ENCODE measurements at regions not wholly inside any gene's neighbourhood (a gene's known extent, or its start where the extent isn't known, plus 50 kb on each side); places are given as distances from the start of the nearest gene placed in this dataset.
"Not testable (repeated sequence)": the region's sequence is repeated elsewhere in the genome, so short reads cannot be mapped to it uniquely, and the experiment has no call there.

DNA sequence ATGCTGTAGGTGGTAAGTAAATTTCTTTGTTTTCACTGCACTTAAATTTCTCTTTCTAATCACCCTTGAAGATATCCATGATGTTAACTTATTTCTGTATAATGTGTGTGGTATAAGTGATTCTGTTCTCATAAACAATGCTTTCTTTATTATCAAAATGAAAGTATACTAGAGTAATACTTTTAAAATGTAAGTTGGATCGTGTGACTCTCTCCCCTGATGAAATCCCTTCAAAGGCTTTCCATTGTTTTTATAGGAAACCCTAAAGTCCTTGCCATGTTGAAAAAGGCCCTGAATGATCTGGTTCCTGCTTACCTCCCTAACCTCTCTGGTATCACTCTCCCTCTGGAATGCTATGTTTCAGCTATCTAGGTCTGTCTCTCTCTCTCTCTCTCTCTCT, 191.1 kb upstream of the LHX8 start:
- DNase-seq = no peak
- H3K4me1 Mint-ChIP-seq (ENCODE audit: low read depth, unreplicated experiment) = peaks cover 13% of the 10 kb centered on the region
- H3K4me3 Mint-ChIP-seq (ENCODE audit: low read depth, unreplicated experiment) = no peak overlapping the region
- CTCF ChIA-PET = interaction anchor here (0.6 kb wide), 1 partner anchor 95 kb away, joined by 4 read pairs; no protein-coding TSS in a partner anchor
- H3K36me3 Mint-ChIP-seq (ENCODE audit: insufficient read depth, unreplicated experiment) = no peaks in the 10 kb centered on the region
- H3K9me3 Mint-ChIP-seq (ENCODE audit: low read depth, unreplicated experiment) = peaks cover 3% of the 10 kb centered on the region
- intact Hi-C loops (cut with micrococcal nuclease; ENCODE audit: unreplicated experiment) = no loop called here
- TF ChIP-seq, protein P1, sequence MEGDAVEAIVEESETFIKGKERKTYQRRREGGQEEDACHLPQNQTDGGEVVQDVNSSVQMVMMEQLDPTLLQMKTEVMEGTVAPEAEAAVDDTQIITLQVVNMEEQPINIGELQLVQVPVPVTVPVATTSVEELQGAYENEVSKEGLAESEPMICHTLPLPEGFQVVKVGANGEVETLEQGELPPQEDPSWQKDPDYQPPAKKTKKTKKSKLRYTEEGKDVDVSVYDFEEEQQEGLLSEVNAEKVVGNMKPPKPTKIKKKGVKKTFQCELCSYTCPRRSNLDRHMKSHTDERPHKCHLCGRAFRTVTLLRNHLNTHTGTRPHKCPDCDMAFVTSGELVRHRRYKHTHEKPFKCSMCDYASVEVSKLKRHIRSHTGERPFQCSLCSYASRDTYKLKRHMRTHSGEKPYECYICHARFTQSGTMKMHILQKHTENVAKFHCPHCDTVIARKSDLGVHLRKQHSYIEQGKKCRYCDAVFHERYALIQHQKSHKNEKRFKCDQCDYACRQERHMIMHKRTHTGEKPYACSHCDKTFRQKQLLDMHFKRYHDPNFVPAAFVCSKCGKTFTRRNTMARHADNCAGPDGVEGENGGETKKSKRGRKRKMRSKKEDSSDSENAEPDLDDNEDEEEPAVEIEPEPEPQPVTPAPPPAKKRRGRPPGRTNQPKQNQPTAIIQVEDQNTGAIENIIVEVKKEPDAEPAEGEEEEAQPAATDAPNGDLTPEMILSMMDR (IDR thresholded peaks at IDR 0.05; ENCODE audit: unreplicated experiment) = no peak
- no peaks in the 10 kb centered on the region for H3K27me3 Mint-ChIP-seq (ENCODE audit: unreplicated experiment)
- BruUV-seq (replicated peaks) = no TSS peak
- H3K27ac Mint-ChIP-seq (ENCODE audit: unreplicated experiment) = no peak overlapping the region

GRCh38 chr1:74946388-74946787, 187.8 kb upstream of the LHX8 start:
- H3K9me3 Mint-ChIP-seq (ENCODE audit: low read depth, unreplicated experiment) = peaks cover 3% of the 10 kb centered on the region
- BruUV-seq (replicated peaks) = no TSS peak
- H3K27ac Mint-ChIP-seq (ENCODE audit: unreplicated experiment) = no peak overlapping the region
- no peaks in the 10 kb centered on the region for H3K27me3 Mint-ChIP-seq (ENCODE audit: unreplicated experiment)
- DNase-seq = no peak
- CTCF ChIA-PET = no interaction called here
- no peak overlapping the region for H3K4me3 Mint-ChIP-seq (ENCODE audit: low read depth, unreplicated experiment)
- H3K4me1 Mint-ChIP-seq (ENCODE audit: low read depth, unreplicated experiment) = peaks cover 13% of the 10 kb centered on the region
- intact Hi-C loops (cut with micrococcal nuclease; ENCODE audit: unreplicated experiment) = no loop called here
- TF ChIP-seq, protein P1 (IDR thresholded peaks at IDR 0.05; ENCODE audit: unreplicated experiment) = no peak
- no peaks in the 10 kb centered on the region for H3K36me3 Mint-ChIP-seq (ENCODE audit: insufficient read depth, unreplicated experiment)

- intact Hi-C loops (cut with micrococcal nuclease; ENCODE audit: unreplicated experiment); CTCF ChIA-PET; BruUV-seq (replicated peaks); H3K4me1 Mint-ChIP-seq (ENCODE audit: low read depth, unreplicated experiment); H3K9me3 Mint-ChIP-seq (ENCODE audit: low read depth, unreplicated experiment); H3K4me3 Mint-ChIP-seq (ENCODE audit: low read depth, unreplicated experiment); H3K27ac Mint-ChIP-seq (ENCODE audit: unreplicated experiment); H3K36me3 Mint-ChIP-seq (ENCODE audit: insufficient read depth, unreplicated experiment); H3K27me3 Mint-ChIP-seq (ENCODE audit: unreplicated experiment); DNase-seq: not testable (repeated sequence)
These were observed 184.8 kb upstream of the LHX8 start for GRCh38 chr1:74949348-74949747.

GRCh38 chr1:74951981-74952380, 182.2 kb upstream of the LHX8 start:
- DNase-seq; BruUV-seq (replicated peaks); H3K9me3 Mint-ChIP-seq (ENCODE audit: low read depth, unreplicated experiment); H3K36me3 Mint-ChIP-seq (ENCODE audit: insufficient read depth, unreplicated experiment); H3K27me3 Mint-ChIP-seq (ENCODE audit: unreplicated experiment); intact Hi-C loops (cut with micrococcal nuclease; ENCODE audit: unreplicated experiment); H3K4me1 Mint-ChIP-seq (ENCODE audit: low read depth, unreplicated experiment); H3K27ac Mint-ChIP-seq (ENCODE audit: unreplicated experiment); H3K4me3 Mint-ChIP-seq (ENCODE audit: low read depth, unreplicated experiment): not testable (repeated sequence)
- CTCF ChIA-PET = interaction anchor here (0.5 kb wide), 1 partner anchor 532 kb away, joined by 3 read pairs; no protein-coding TSS in a partner anchor

DNA sequence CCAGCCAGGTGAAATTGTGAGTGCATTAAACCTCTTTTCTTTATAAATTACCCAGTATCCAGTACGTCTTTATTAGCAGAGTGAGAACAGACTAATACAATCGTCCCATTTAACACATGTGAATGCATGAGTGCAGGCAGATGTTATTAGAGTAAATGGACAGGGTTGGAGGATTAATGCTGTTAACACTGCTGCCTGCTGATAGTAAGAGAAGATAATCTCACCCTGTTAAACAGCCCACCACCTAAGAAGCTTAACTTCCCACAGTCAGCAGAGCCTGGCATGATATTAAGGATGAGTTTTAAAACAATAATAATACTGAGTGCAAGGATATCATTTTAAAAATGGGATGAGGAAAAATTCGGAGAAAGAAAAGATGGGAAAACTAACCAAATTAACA, 181.4 kb upstream of the LHX8 start:
- H3K36me3 Mint-ChIP-seq (ENCODE audit: insufficient read depth, unreplicated experiment) = no peaks in the 10 kb centered on the region

More for the DNA sequence above, 181.4 kb upstream of the LHX8 start:
- H3K4me1 Mint-ChIP-seq (ENCODE audit: low read depth, unreplicated experiment) = no peaks in the 10 kb centered on the region
- TF ChIP-seq, protein P1 (IDR thresholded peaks at IDR 0.05; ENCODE audit: unreplicated experiment) = no peak
- BruUV-seq (replicated peaks) = no TSS peak
- H3K4me3 Mint-ChIP-seq (ENCODE audit: low read depth, unreplicated experiment) = no peak overlapping the region
- H3K9me3 Mint-ChIP-seq (ENCODE audit: low read depth, unreplicated experiment) = no peaks in the 10 kb centered on the region
- intact Hi-C loops (cut with micrococcal nuclease; ENCODE audit: unreplicated experiment) = no loop called here
- CTCF ChIA-PET = no interaction called here
- no peak for DNase-seq
- H3K27ac Mint-ChIP-seq (ENCODE audit: unreplicated experiment) = no peak overlapping the region
- H3K27me3 Mint-ChIP-seq (ENCODE audit: unreplicated experiment) = no peaks in the 10 kb centered on the region
